Muscle layer of duodenum (tissue), 2 donors: ENCODE measurements at regions not wholly inside any gene's neighbourhood (a gene's known extent, or its start where the extent isn't known, plus 50 kb on each side); places are given as distances from the start of the nearest gene placed in this dataset.
"Not testable (repeated sequence)": the region's sequence is repeated elsewhere in the genome, so short reads cannot be mapped to it uniquely, and the experiment has no call there.

Experiments
- H3K27ac ChIP-seq: one replicate; pipeline ENCODE4 v1.7.0; 2013; ENCODE audit warnings: mild to moderate bottlenecking, low read length
- H3K27me3 ChIP-seq: one replicate; pipeline ENCODE4 v1.7.0; 2013; ENCODE audit warnings: low read depth, mild to moderate bottlenecking, control low read depth, low read length
- H3K36me3 ChIP-seq, 2 donors: one replicate each; pipeline ENCODE4 v1.7.0; 2013; ENCODE audit warnings: low read length in 2 of 2, control low read depth in 1 of 2, mild to moderate bottlenecking in 1 of 2; ENCODE audit not compliant: insufficient read depth in 2 of 2, control insufficient read depth in 1 of 2
- H3K4me1 ChIP-seq, 2 donors: one replicate each; pipeline ENCODE4 v1.7.0; 2013; ENCODE audit warnings: low read length in 2 of 2, mild to moderate bottlenecking in 2 of 2, control low read depth in 1 of 2, moderate library complexity in 1 of 2; ENCODE audit not compliant: insufficient read depth in 2 of 2, control insufficient read depth in 1 of 2
- H3K4me3 ChIP-seq, 2 donors: one replicate each; pipeline ENCODE4 v1.7.0; 2013; ENCODE audit warnings: low read length in 2 of 2, low read depth in 1 of 2, mild to moderate bottlenecking in 1 of 2
- H3K9me3 ChIP-seq, 2 donors: one replicate each; pipeline ENCODE4 v1.7.0; 2013; ENCODE audit warnings: low read length in 2 of 2, control low read depth in 1 of 2, mild to moderate bottlenecking in 1 of 2; ENCODE audit not compliant: control insufficient read depth in 1 of 2
- donor health status: healthy.

GRCh38 chr17:77337150-77337549 is 196.4 kb downstream of the SEC14L1 start:
- H3K4me1 ChIP-seq: peaks cover 0 to 6% of the 10 kb centered on the region in 2 donors

GRCh38 chr17:77341069-77341541 is 200.3 kb downstream of the SEC14L1 start:
- Histone ChIP-seq H3K27ac (no peak overlapping the region), H3K4me3 (no peak overlapping the region), H3K36me3 (no peaks in the 10 kb centered on the region), H3K27me3 (no peaks in the 10 kb centered on the region), H3K9me3 (no peaks in the 10 kb centered on the region), H3K4me1 (peaks cover 0 to 5% of the 10 kb centered on the region in 2 donors)

More at GRCh38 chr17:77337150-77337549, 196.4 kb downstream of the SEC14L1 start:
- no peaks in the 10 kb centered on the region for H3K27me3 ChIP-seq
- no peaks in the 10 kb centered on the region for H3K9me3 ChIP-seq
- no peaks in the 10 kb centered on the region for H3K36me3 ChIP-seq
- H3K4me3 ChIP-seq: no peak overlapping the region
- H3K27ac ChIP-seq: no peak overlapping the region

GRCh38 chr17:77342656-77342990 is 201.9 kb downstream of the SEC14L1 start:
- H3K27me3 ChIP-seq, H3K4me3 ChIP-seq, H3K27ac ChIP-seq, H3K36me3 ChIP-seq, H3K9me3 ChIP-seq, H3K4me1 ChIP-seq: not testable (repeated sequence)

- H3K27me3 ChIP-seq: no peaks in the 10 kb centered on the region
- peaks cover 0 to 5% of the 10 kb centered on the region in 2 donors for H3K4me1 ChIP-seq
- no peak overlapping the region for H3K4me3 ChIP-seq
- no peaks in the 10 kb centered on the region for H3K36me3 ChIP-seq
- H3K9me3 ChIP-seq: no peaks in the 10 kb centered on the region
- H3K27ac ChIP-seq: no peak overlapping the region
Observed at GRCh38 chr17:77343031-77343800, 202.4 kb downstream of the SEC14L1 start.

- H3K27me3 ChIP-seq: no peaks in the 10 kb centered on the region
- no peaks in the 10 kb centered on the region for H3K36me3 ChIP-seq
- H3K4me1 ChIP-seq: peaks cover 0 to 5% of the 10 kb centered on the region in 2 donors
- no peak overlapping the region for H3K27ac ChIP-seq
- no peak overlapping the region for H3K4me3 ChIP-seq
- H3K9me3 ChIP-seq: no peaks in the 10 kb centered on the region
Observed at GRCh38 chr17:77344038-77344437, 203.3 kb downstream of the SEC14L1 start.

GRCh38 chr17:77345260-77345910 is 204.6 kb downstream of the SEC14L1 start:
- no peaks in the 10 kb centered on the region for H3K9me3 ChIP-seq
- no peaks in the 10 kb centered on the region for H3K27me3 ChIP-seq
- H3K36me3 ChIP-seq: no peaks in the 10 kb centered on the region
- H3K4me1 ChIP-seq: peaks cover 8 to 9% of the 10 kb centered on the region in 2 donors
- H3K4me3 ChIP-seq: no peak overlapping the region
- H3K27ac ChIP-seq: no peak overlapping the region

GRCh38 chr17:77346765-77347164 is 206.0 kb downstream of the SEC14L1 start:
- Histone ChIP-seq H3K27me3 (no peaks in the 10 kb centered on the region), H3K36me3 (no peaks in the 10 kb centered on the region), H3K4me1 (peaks cover 13 to 15% of the 10 kb centered on the region in 2 donors), H3K4me3 (no peak overlapping the region), H3K27ac (no peak overlapping the region), H3K9me3 (no peaks in the 10 kb centered on the region)

GRCh38 chr17:77347544-77347943 is 206.8 kb downstream of the SEC14L1 start:
- peaks cover 13 to 17% of the 10 kb centered on the region in 2 donors for H3K4me1 ChIP-seq
- no peak overlapping the region for H3K27ac ChIP-seq
- no peak overlapping the region for H3K4me3 ChIP-seq
- H3K36me3 ChIP-seq: no peaks in the 10 kb centered on the region
- H3K27me3 ChIP-seq: no peaks in the 10 kb centered on the region
- H3K9me3 ChIP-seq: no peaks in the 10 kb centered on the region

GRCh38 chr17:77349976-77350830 is 209.4 kb downstream of the SEC14L1 start:
- peak overlapping the region; percentile 31 for H3K27ac ChIP-seq
- no peak overlapping the region for H3K4me3 ChIP-seq
- H3K27me3 ChIP-seq: no peaks in the 10 kb centered on the region
- H3K9me3 ChIP-seq: no peaks in the 10 kb centered on the region
- peaks cover 21 to 22% of the 10 kb centered on the region in 2 donors for H3K4me1 ChIP-seq
- H3K36me3 ChIP-seq: no peaks in the 10 kb centered on the region

GRCh38 chr17:77352441-77352840 is 211.7 kb downstream of the SEC14L1 start:
- Histone ChIP-seq H3K9me3 (no peaks in the 10 kb centered on the region), H3K27ac (no peak overlapping the region), H3K36me3 (no peaks in the 10 kb centered on the region), H3K4me1 (peaks cover 22 to 25% of the 10 kb centered on the region in 2 donors), H3K27me3 (no peaks in the 10 kb centered on the region), H3K4me3 (no peak overlapping the region)

- Histone ChIP-seq H3K27me3 (no peaks in the 10 kb centered on the region), H3K36me3 (no peaks in the 10 kb centered on the region), H3K9me3 (no peaks in the 10 kb centered on the region), H3K27ac (no peak overlapping the region), H3K4me1 (peaks cover 22 to 25% of the 10 kb centered on the region in 2 donors), H3K4me3 (no peak overlapping the region)
Observed at GRCh38 chr17:77352996-77353395, 212.2 kb downstream of the SEC14L1 start.
